Upper lobe of right lung (tissue), 1 donor: ENCODE measurements at regions not wholly inside any gene's neighbourhood (a gene's known extent, or its start where the extent isn't known, plus 50 kb on each side); places are given as distances from the start of the nearest gene placed in this dataset.

Source experiments
- ATAC-seq: fragments of 200-7000 bp; cut with Tn5 transposase; one replicate; pipeline ENCODE4 v1.9.1; 2020; ENCODE audit warnings: mild to moderate bottlenecking, moderate library complexity
- DNase-seq: peaks from one replicate; pipeline ENCODE4 v3.0.0-alpha.2; 2020
- H3K27ac ChIP-seq: fragments of 200-600 bp; one replicate; pipeline ENCODE4 v1.8.0; 2022
- H3K27me3 ChIP-seq: fragments of 200-600 bp; one replicate; pipeline ENCODE4 v1.8.0; 2022; ENCODE audit warnings: mild to moderate bottlenecking
- H3K36me3 ChIP-seq: fragments of 200-600 bp; one replicate; pipeline ENCODE4 v1.8.0; 2022
- H3K4me1 ChIP-seq: fragments of 200-600 bp; one replicate; pipeline ENCODE4 v1.8.0; 2022
- H3K4me3 ChIP-seq: fragments of 200-600 bp; one replicate; pipeline ENCODE4 v1.8.0; 2022; ENCODE audit warnings: mild to moderate bottlenecking
- H3K9me3 ChIP-seq: fragments of 200-600 bp; one replicate; pipeline ENCODE4 v1.8.0; 2022
- CTCF ChIP-seq: fragments of 200-600 bp; IDR thresholded peaks from one replicate; pipeline ENCODE4 v1.8.0; 2022; ENCODE audit warnings: antibody characterized with exemption
- intact Hi-C: fragments of 100-400 bp; cut with DNase I; formaldehyde crosslinking; loops from one replicate; pipeline ENCODE4 v1.11.0; 2022
- donor health status: DM: no; HTN: yes; CAD: no; lungs with severe emphysema.

GRCh38 chr2:75333646-75334045 is 134.3 kb upstream of the TACR1 start:
- no peak for TF ChIP-seq CTCF
- H3K36me3 ChIP-seq, result no peaks in the 10 kb centered on the region
- no peaks in the 10 kb centered on the region for H3K9me3 ChIP-seq
- H3K27ac ChIP-seq, result no peak overlapping the region
- intact Hi-C loops, result no loop called here
- DNase-seq (no peak), ATAC-seq (no peak)
- no peaks in the 10 kb centered on the region for H3K4me1 ChIP-seq
- no peaks in the 10 kb centered on the region for H3K27me3 ChIP-seq
- no peak overlapping the region for H3K4me3 ChIP-seq

GRCh38 chr2:75328156-75328555 is 128.8 kb upstream of the TACR1 start:
- DNase-seq (no peak), ATAC-seq (no peak)
- no peak overlapping the region for H3K27ac ChIP-seq
- TF ChIP-seq CTCF, result no peak
- H3K4me3 ChIP-seq, result no peak overlapping the region
- H3K9me3 ChIP-seq, result no peaks in the 10 kb centered on the region
- H3K4me1 ChIP-seq, result no peaks in the 10 kb centered on the region
- H3K36me3 ChIP-seq, result no peaks in the 10 kb centered on the region
- intact Hi-C loops, result no loop called here
- no peaks in the 10 kb centered on the region for H3K27me3 ChIP-seq

GRCh38 chr2:75327334-75327733 is 128.0 kb upstream of the TACR1 start:
- Histone ChIP-seq H3K27ac (no peak overlapping the region), H3K27me3 (no peaks in the 10 kb centered on the region), H3K9me3 (no peaks in the 10 kb centered on the region), H3K4me3 (no peak overlapping the region), H3K36me3 (no peaks in the 10 kb centered on the region), H3K4me1 (no peaks in the 10 kb centered on the region)
- no peak for DNase-seq
- intact Hi-C loops, result no loop called here
- ATAC-seq, result no peak
- no peak for TF ChIP-seq CTCF

- Histone ChIP-seq H3K4me3 (no peak overlapping the region), H3K27me3 (no peaks in the 10 kb centered on the region), H3K36me3 (no peaks in the 10 kb centered on the region), H3K9me3 (no peaks in the 10 kb centered on the region), H3K27ac (no peak overlapping the region), H3K4me1 (no peaks in the 10 kb centered on the region)
- TF ChIP-seq CTCF, result no peak
- intact Hi-C loops, result no loop called here
- DNase-seq (no peak), ATAC-seq (no peak)
Observed at GRCh38 chr2:75326645-75327044, 127.3 kb upstream of the TACR1 start.

- no peak for TF ChIP-seq CTCF
- no peak for ATAC-seq
- intact Hi-C loops, result no loop called here
- Histone ChIP-seq H3K4me3 (no peak overlapping the region), H3K36me3 (no peaks in the 10 kb centered on the region), H3K9me3 (no peaks in the 10 kb centered on the region), H3K27ac (no peak overlapping the region), H3K27me3 (no peaks in the 10 kb centered on the region), H3K4me1 (no peaks in the 10 kb centered on the region)
- no peak for DNase-seq
Observed at GRCh38 chr2:75325594-75325993, 126.3 kb upstream of the TACR1 start.

GRCh38 chr2:75324861-75325284 is 125.6 kb upstream of the TACR1 start:
- no peaks in the 10 kb centered on the region for H3K4me1 ChIP-seq
- ATAC-seq, result no peak
- intact Hi-C loops, result no loop called here
- no peak for TF ChIP-seq CTCF
- no peaks in the 10 kb centered on the region for H3K9me3 ChIP-seq
- H3K36me3 ChIP-seq, result no peaks in the 10 kb centered on the region
- no peak overlapping the region for H3K4me3 ChIP-seq
- no peaks in the 10 kb centered on the region for H3K27me3 ChIP-seq
- H3K27ac ChIP-seq, result no peak overlapping the region
- no peak for DNase-seq
